OCI-LY3 (cell line): ENCODE measurements at regions not wholly inside any gene's neighbourhood (a gene's known extent, or its start where the extent isn't known, plus 50 kb on each side); places are given as distances from the start of the nearest gene placed in this dataset.

Source experiments
- CTCF ChIP-seq: fragments of 200-600, 300-600 bp; sonication (generic); IDR thresholded peaks from 2 replicates; pipeline ENCODE4 v1.5.1; 2014; ENCODE audit warnings: antibody characterized with exemption, low read length, low read depth
- EZH2phosphoT487 ChIP-seq: fragments of 200-600 bp; shearing (Covaris generic); IDR thresholded peaks from 2 replicates; pipeline ENCODE4 v1.6.1; 2018; ENCODE audit warnings: antibody characterized with exemption, mixed run types, low read depth

GRCh38 chr4:138961129-138961528 is 54.5 kb upstream of the NOCT start:
- TF ChIP-seq CTCF (no peak), EZH2phosphoT487 (no peak)
